ENCODE measurements at regions not wholly inside any gene's neighbourhood (a gene's known extent, or its start where the extent isn't known, plus 50 kb on each side); places are given as distances from the start of the nearest gene placed in this dataset.

DNA sequence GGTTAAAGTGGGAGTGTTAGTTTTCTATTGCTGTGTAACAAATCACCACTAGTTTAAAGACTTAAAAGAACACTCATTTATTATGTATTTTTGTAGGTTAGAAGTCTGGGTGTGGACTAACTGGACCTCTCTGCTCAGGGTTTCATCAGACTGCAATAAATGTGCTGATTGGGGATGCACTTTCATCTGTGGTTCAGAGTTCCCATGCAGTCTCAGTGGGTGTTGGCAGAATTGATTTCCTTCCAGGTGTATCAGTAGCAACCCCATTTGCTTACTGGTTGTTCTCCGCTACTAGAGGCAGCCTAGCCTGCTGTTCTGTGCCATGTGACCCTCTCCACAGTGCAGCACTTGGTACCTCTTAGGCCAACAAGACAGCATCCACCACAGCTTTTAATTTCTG is 2200.5 kb downstream of the MAT2B start:
- TF ChIP-seq, protein P1, sequence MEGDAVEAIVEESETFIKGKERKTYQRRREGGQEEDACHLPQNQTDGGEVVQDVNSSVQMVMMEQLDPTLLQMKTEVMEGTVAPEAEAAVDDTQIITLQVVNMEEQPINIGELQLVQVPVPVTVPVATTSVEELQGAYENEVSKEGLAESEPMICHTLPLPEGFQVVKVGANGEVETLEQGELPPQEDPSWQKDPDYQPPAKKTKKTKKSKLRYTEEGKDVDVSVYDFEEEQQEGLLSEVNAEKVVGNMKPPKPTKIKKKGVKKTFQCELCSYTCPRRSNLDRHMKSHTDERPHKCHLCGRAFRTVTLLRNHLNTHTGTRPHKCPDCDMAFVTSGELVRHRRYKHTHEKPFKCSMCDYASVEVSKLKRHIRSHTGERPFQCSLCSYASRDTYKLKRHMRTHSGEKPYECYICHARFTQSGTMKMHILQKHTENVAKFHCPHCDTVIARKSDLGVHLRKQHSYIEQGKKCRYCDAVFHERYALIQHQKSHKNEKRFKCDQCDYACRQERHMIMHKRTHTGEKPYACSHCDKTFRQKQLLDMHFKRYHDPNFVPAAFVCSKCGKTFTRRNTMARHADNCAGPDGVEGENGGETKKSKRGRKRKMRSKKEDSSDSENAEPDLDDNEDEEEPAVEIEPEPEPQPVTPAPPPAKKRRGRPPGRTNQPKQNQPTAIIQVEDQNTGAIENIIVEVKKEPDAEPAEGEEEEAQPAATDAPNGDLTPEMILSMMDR (IDR thresholded peaks at IDR 0.05; ENCODE audit: poor library complexity, severe bottlenecking), result no peak
- TF ChIP-seq EZH2 (IDR thresholded peaks at IDR 0.05; ENCODE audit: borderline replicate concordance, insufficient read depth, low read length, poor library complexity, severe bottlenecking) (no peak), RAD21 (conservative IDR thresholded peaks at IDR 0.05) (no peak), EP300 (conservative IDR thresholded peaks at IDR 0.05; ENCODE audit: poor library complexity, severe bottlenecking) (no peak), POLR2AphosphoS5 (IDR thresholded peaks at IDR 0.05) (no peak), TAF1 (IDR thresholded peaks at IDR 0.05; ENCODE audit: low read depth) (no peak), MXI1 (conservative IDR thresholded peaks at IDR 0.05; ENCODE audit: poor library complexity, severe bottlenecking) (no peak)
